HCT116 (cell line): ENCODE measurements at regions not wholly inside any gene's neighbourhood (a gene's known extent, or its start where the extent isn't known, plus 50 kb on each side); places are given as distances from the start of the nearest gene placed in this dataset.

Experiments used
- CEBPB ChIP-seq: IDR thresholded peaks from 2 replicates; pipeline ENCODE4 v1.6.1; 2012; ENCODE audit warnings: low read depth
- CTCF ChIP-seq, 3 experiments: fragments of 200-600 bp in 1 of 3; sonication (generic) in 1 of 3; IDR thresholded peaks in 2 of 3; conservative IDR thresholded peaks in 1 of 3; 2 replicates each; pipeline ENCODE4 v1.5.1; 2012 to 2017; ENCODE audit warnings: low read depth in 2 of 3, low read length in 2 of 3, antibody characterized with exemption in 1 of 3, borderline replicate concordance in 1 of 3, control low read depth in 1 of 3, mild to moderate bottlenecking in 1 of 3, mixed read lengths in 1 of 3, mixed run types in 1 of 3, moderate library complexity in 1 of 3; ENCODE audit not compliant: insufficient read depth in 1 of 3
- EZH2 ChIP-seq: fragments of 200-600 bp; sonication (generic); IDR thresholded peaks from 2 replicates; pipeline ENCODE4 v1.6.1; 2017; ENCODE audit warnings: antibody characterized with exemption, mixed run types
- JUND ChIP-seq: IDR thresholded peaks from 2 replicates; pipeline ENCODE4 v1.6.1; 2012
- POLR2A ChIP-seq: IDR thresholded peaks from 2 replicates; pipeline ENCODE4 v1.7.0; 2011; ENCODE audit warnings: borderline replicate concordance; ENCODE audit not compliant: insufficient read depth, insufficient read length; ENCODE audit errors: extremely low read depth
- RAD21 ChIP-seq: IDR thresholded peaks from 2 replicates; pipeline ENCODE4 v1.6.1; 2012; ENCODE audit warnings: low read depth, mild to moderate bottlenecking
- TF ChIP-seq, protein P1 (sequence below): IDR thresholded peaks from 2 replicates; pipeline ENCODE4 v1.6.1; 2012

GRCh38 chr9:107065549-107065948 lies 202.6 kb downstream of the ZNF462 start:
- TF ChIP-seq JUND (no peak), CTCF (IDR thresholded peaks at IDR 0.05 in 2 of 3, conservative IDR thresholded peaks at IDR 0.05 in 1 of 3; ENCODE audit: borderline replicate concordance in 1 of 3, insufficient read depth in 1 of 3, low read depth in 2 of 3, low read length in 2 of 3) (no peak), EZH2 (no peak), POLR2A (no peak), RAD21 (no peak), CEBPB (no peak)
- TF ChIP-seq, protein P1, sequence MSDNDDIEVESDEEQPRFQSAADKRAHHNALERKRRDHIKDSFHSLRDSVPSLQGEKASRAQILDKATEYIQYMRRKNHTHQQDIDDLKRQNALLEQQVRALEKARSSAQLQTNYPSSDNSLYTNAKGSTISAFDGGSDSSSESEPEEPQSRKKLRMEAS: no peak
